Gastroesophageal sphincter (tissue), 3 donors: ENCODE measurements at regions not wholly inside any gene's neighbourhood (a gene's known extent, or its start where the extent isn't known, plus 50 kb on each side); places are given as distances from the start of the nearest gene placed in this dataset.

ENCODE experiments used
- EP300 ChIP-seq: sonication (generic); formaldehyde crosslinking; IDR thresholded peaks from one replicate; pipeline ENCODE4 v1.6.1; 2017; ENCODE audit warnings: antibody characterized with exemption, mild to moderate bottlenecking
- POLR2A ChIP-seq, 2 donors: fragments of 450-650 bp; IDR thresholded peaks; one replicate each; pipeline ENCODE4 v1.6.1; 2017; ENCODE audit warnings: antibody characterized with exemption in 2 of 2, mild to moderate bottlenecking in 2 of 2, moderate library complexity in 1 of 2
- POLR2AphosphoS5 ChIP-seq: sonication (generic); formaldehyde crosslinking; IDR thresholded peaks from one replicate; pipeline ENCODE4 v1.6.1; 2017; ENCODE audit warnings: antibody characterized with exemption
- TF ChIP-seq, protein P1 (sequence below), 4 experiments: fragments of 200-600 bp in 2 of 4; fragments of 450-650 bp in 2 of 4; sonication (generic) in 1 of 4; IDR thresholded peaks; one replicate each; pipeline ENCODE4 v1.5.1; 2017 to 2019; ENCODE audit warnings: antibody characterized with exemption in 4 of 4, mild to moderate bottlenecking in 2 of 4, moderate library complexity in 2 of 4

- TF ChIP-seq EP300, result no peak
- TF ChIP-seq, protein P1, sequence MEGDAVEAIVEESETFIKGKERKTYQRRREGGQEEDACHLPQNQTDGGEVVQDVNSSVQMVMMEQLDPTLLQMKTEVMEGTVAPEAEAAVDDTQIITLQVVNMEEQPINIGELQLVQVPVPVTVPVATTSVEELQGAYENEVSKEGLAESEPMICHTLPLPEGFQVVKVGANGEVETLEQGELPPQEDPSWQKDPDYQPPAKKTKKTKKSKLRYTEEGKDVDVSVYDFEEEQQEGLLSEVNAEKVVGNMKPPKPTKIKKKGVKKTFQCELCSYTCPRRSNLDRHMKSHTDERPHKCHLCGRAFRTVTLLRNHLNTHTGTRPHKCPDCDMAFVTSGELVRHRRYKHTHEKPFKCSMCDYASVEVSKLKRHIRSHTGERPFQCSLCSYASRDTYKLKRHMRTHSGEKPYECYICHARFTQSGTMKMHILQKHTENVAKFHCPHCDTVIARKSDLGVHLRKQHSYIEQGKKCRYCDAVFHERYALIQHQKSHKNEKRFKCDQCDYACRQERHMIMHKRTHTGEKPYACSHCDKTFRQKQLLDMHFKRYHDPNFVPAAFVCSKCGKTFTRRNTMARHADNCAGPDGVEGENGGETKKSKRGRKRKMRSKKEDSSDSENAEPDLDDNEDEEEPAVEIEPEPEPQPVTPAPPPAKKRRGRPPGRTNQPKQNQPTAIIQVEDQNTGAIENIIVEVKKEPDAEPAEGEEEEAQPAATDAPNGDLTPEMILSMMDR (IDR thresholded peaks at IDR 0.05), result no peak
- no peak for TF ChIP-seq POLR2AphosphoS5
- TF ChIP-seq POLR2A (IDR thresholded peaks at IDR 0.05), result no peak
These were observed 285.7 kb downstream of the GLRX3 start for GRCh38 chr10:130421909-130422308.
